ENCODE measurements at regions not wholly inside any gene's neighbourhood (a gene's known extent, or its start where the extent isn't known, plus 50 kb on each side); places are given as distances from the start of the nearest gene placed in this dataset.

- H3K79me2 ChIP-seq (ENCODE audit: insufficient read depth, low read length) = no peaks in the 10 kb centered on the region
- H3K4me1 ChIP-seq (ENCODE audit: insufficient read depth, low read length, poor library complexity, severe bottlenecking) = no peaks in the 10 kb centered on the region
- no peak for TF ChIP-seq CTCF (conservative IDR thresholded peaks at IDR 0.05; ENCODE audit: low read length)
- TF ChIP-seq EZH2phosphoT487 (IDR thresholded peaks at IDR 0.05; ENCODE audit: borderline replicate concordance) = no peak
- H3K36me3 ChIP-seq (ENCODE audit: insufficient read depth, low read length) = no peaks in the 10 kb centered on the region
- no peak overlapping the region for H3K4me3 ChIP-seq (ENCODE audit: low read length, poor library complexity, severe bottlenecking)
- H3F3A ChIP-seq (ENCODE audit: low read depth) = no peaks in the 10 kb centered on the region
- no peak overlapping the region for H2AFZ ChIP-seq (ENCODE audit: low read length)
- H3K9me3 ChIP-seq (ENCODE audit: insufficient read depth, low read depth, low read length) = no peaks in the 10 kb centered on the region
- no peaks in the 10 kb centered on the region for H4K20me1 ChIP-seq (ENCODE audit: insufficient read depth, low read length, poor library complexity, severe bottlenecking)
- no peak overlapping the region for H3K4me2 ChIP-seq (ENCODE audit: low read depth, low read length, poor library complexity, severe bottlenecking)
- H3K9me2 ChIP-seq (replicated peaks; ENCODE audit: low read depth, low read length) = no peaks in the 10 kb centered on the region
- H3K27me3 ChIP-seq (ENCODE audit: insufficient read depth, low read length, poor library complexity, severe bottlenecking) = no peaks in the 10 kb centered on the region
- no peak overlapping the region for H3K9ac ChIP-seq (ENCODE audit: low read depth, low read length, poor library complexity, severe bottlenecking)
These were observed 1599.2 kb upstream of the TMEFF2 start for GRCh38 chr2:193793914-193794313.

- Histone ChIP-seq H3K9me3 (ENCODE audit: insufficient read depth, low read depth, low read length) (no peaks in the 10 kb centered on the region), H3K36me3 (ENCODE audit: insufficient read depth, low read length) (no peaks in the 10 kb centered on the region), H3K4me1 (ENCODE audit: insufficient read depth, low read length, poor library complexity, severe bottlenecking) (no peaks in the 10 kb centered on the region), H3K4me3 (ENCODE audit: low read length, poor library complexity, severe bottlenecking) (no peak overlapping the region), H2AFZ (ENCODE audit: low read length) (no peak overlapping the region), H3K27me3 (ENCODE audit: insufficient read depth, low read length, poor library complexity, severe bottlenecking) (no peaks in the 10 kb centered on the region), H3K4me2 (ENCODE audit: low read depth, low read length, poor library complexity, severe bottlenecking) (no peak overlapping the region), H3K9ac (ENCODE audit: low read depth, low read length, poor library complexity, severe bottlenecking) (no peak overlapping the region), H3K79me2 (ENCODE audit: insufficient read depth, low read length) (no peaks in the 10 kb centered on the region), H4K20me1 (ENCODE audit: insufficient read depth, low read length, poor library complexity, severe bottlenecking) (no peaks in the 10 kb centered on the region), H3F3A (ENCODE audit: low read depth) (no peaks in the 10 kb centered on the region), H3K9me2 (replicated peaks; ENCODE audit: low read depth, low read length) (no peaks in the 10 kb centered on the region)
- no peak for TF ChIP-seq CTCF (conservative IDR thresholded peaks at IDR 0.05; ENCODE audit: low read length)
- TF ChIP-seq EZH2phosphoT487 (IDR thresholded peaks at IDR 0.05; ENCODE audit: borderline replicate concordance) = no peak
These were observed 1588.9 kb upstream of the TMEFF2 start for GRCh38 chr2:193783681-193784080.

- H2AFZ ChIP-seq (ENCODE audit: low read length) = no peak overlapping the region
- no peak overlapping the region for H3K4me3 ChIP-seq (ENCODE audit: low read length, poor library complexity, severe bottlenecking)
- no peak overlapping the region for H3K4me2 ChIP-seq (ENCODE audit: low read depth, low read length, poor library complexity, severe bottlenecking)
- no peaks in the 10 kb centered on the region for H3K9me2 ChIP-seq (replicated peaks; ENCODE audit: low read depth, low read length)
- no peak overlapping the region for H3K9ac ChIP-seq (ENCODE audit: low read depth, low read length, poor library complexity, severe bottlenecking)
- no peaks in the 10 kb centered on the region for H3K36me3 ChIP-seq (ENCODE audit: insufficient read depth, low read length)
- no peaks in the 10 kb centered on the region for H4K20me1 ChIP-seq (ENCODE audit: insufficient read depth, low read length, poor library complexity, severe bottlenecking)
- no peaks in the 10 kb centered on the region for H3K79me2 ChIP-seq (ENCODE audit: insufficient read depth, low read length)
- no peaks in the 10 kb centered on the region for H3K4me1 ChIP-seq (ENCODE audit: insufficient read depth, low read length, poor library complexity, severe bottlenecking)
- H3K27me3 ChIP-seq (ENCODE audit: insufficient read depth, low read length, poor library complexity, severe bottlenecking) = no peaks in the 10 kb centered on the region
- no peak for TF ChIP-seq EZH2phosphoT487 (IDR thresholded peaks at IDR 0.05; ENCODE audit: borderline replicate concordance)
- no peak for TF ChIP-seq CTCF (conservative IDR thresholded peaks at IDR 0.05; ENCODE audit: low read length)
- H3F3A ChIP-seq (ENCODE audit: low read depth) = no peaks in the 10 kb centered on the region
- H3K9me3 ChIP-seq (ENCODE audit: insufficient read depth, low read depth, low read length) = no peaks in the 10 kb centered on the region
These were observed 1583.6 kb upstream of the TMEFF2 start for GRCh38 chr2:193778293-193778692.
